Suprapubic skin (tissue), 4 donors: ENCODE measurements at regions not wholly inside any gene's neighbourhood (a gene's known extent, or its start where the extent isn't known, plus 50 kb on each side); places are given as distances from the start of the nearest gene placed in this dataset.

Experiments used
- DNase-seq, 2 donors: peaks; one replicate each; pipeline ENCODE4 v3.0.0-alpha.2; 2019; ENCODE audit warnings: low spot score in 2 of 2
- H3K27ac ChIP-seq: fragments of 200-600 bp; sonication (generic); one replicate; pipeline ENCODE4 v1.5.1; 2019
- H3K27me3 ChIP-seq: fragments of 200-600 bp; sonication (generic); one replicate; pipeline ENCODE4 v1.5.1; 2019
- H3K36me3 ChIP-seq: fragments of 200-600 bp; sonication (generic); one replicate; pipeline ENCODE4 v1.5.1; 2019
- H3K4me1 ChIP-seq: fragments of 200-600 bp; sonication (generic); one replicate; pipeline ENCODE4 v1.5.1; 2019
- H3K4me3 ChIP-seq: fragments of 200-600 bp; sonication (generic); one replicate; pipeline ENCODE4 v1.5.1; 2019; ENCODE audit warnings: mild to moderate bottlenecking
- H3K9me3 ChIP-seq: fragments of 200-600 bp; sonication (generic); one replicate; pipeline ENCODE4 v1.5.1; 2019
- CTCF ChIP-seq, 2 donors: fragments of 200-600 bp in 1 of 2; fragments of 450-650 bp in 1 of 2; sonication (generic) in 1 of 2; IDR thresholded peaks; one replicate each; pipeline ENCODE4 v1.5.1; 2016 to 2019; ENCODE audit warnings: antibody characterized with exemption in 2 of 2, mild to moderate bottlenecking in 1 of 2, moderate library complexity in 1 of 2
- EP300 ChIP-seq: sonication (generic); formaldehyde crosslinking; IDR thresholded peaks from one replicate; pipeline ENCODE4 v1.6.1; 2017; ENCODE audit warnings: antibody characterized with exemption
- POLR2A ChIP-seq, 2 donors: fragments of 450-650 bp; IDR thresholded peaks; one replicate each; pipeline ENCODE4 v1.6.1; 2017; ENCODE audit warnings: antibody characterized with exemption in 2 of 2, mild to moderate bottlenecking in 2 of 2, moderate library complexity in 2 of 2
- POLR2AphosphoS5 ChIP-seq, 3 donors: sonication (generic); formaldehyde crosslinking; IDR thresholded peaks; one replicate each; pipeline ENCODE4 v1.6.1; 2017; ENCODE audit warnings: antibody characterized with exemption in 3 of 3
- WGBS: methylation state at CpG from one replicate; pipeline ENCODE4 v1.1.5; 2018; 5-methylcytosine and 5-hydroxymethylcytosine counted together

- H3K27me3 ChIP-seq: no peaks in the 10 kb centered on the region
- no peaks in the 10 kb centered on the region for H3K4me1 ChIP-seq
- no peak overlapping the region for H3K4me3 ChIP-seq
- 84% methylated on average over 3 of the region's 3 CpGs for WGBS
- no peak for TF ChIP-seq POLR2AphosphoS5 (IDR thresholded peaks at IDR 0.05)
- H3K27ac ChIP-seq: no peak overlapping the region
- H3K9me3 ChIP-seq: no peaks in the 10 kb centered on the region
- no peak for DNase-seq
- H3K36me3 ChIP-seq: no peaks in the 10 kb centered on the region
These were observed 116.6 kb upstream of the PLEKHA5 start for GRCh38 chr12:19012965-19013364.

GRCh38 chr12:19014240-19014639, 115.3 kb upstream of the PLEKHA5 start:
- Histone ChIP-seq H3K9me3 (no peaks in the 10 kb centered on the region), H3K36me3 (no peaks in the 10 kb centered on the region), H3K4me1 (no peaks in the 10 kb centered on the region), H3K27me3 (no peaks in the 10 kb centered on the region), H3K4me3 (no peak overlapping the region), H3K27ac (no peak overlapping the region)
- TF ChIP-seq POLR2A (IDR thresholded peaks at IDR 0.05) (no peak), EP300 (no peak), POLR2AphosphoS5 (IDR thresholded peaks at IDR 0.05) (no peak), CTCF (IDR thresholded peaks at IDR 0.05) (no peak)
- WGBS: 27% methylated on average over 2 of the region's 2 CpGs
- no peak for DNase-seq

- no peak for DNase-seq
- WGBS: 82% methylated on average over 5 of the region's 5 CpGs
- Histone ChIP-seq H3K4me1 (no peaks in the 10 kb centered on the region), H3K36me3 (no peaks in the 10 kb centered on the region), H3K27me3 (no peaks in the 10 kb centered on the region), H3K4me3 (no peak overlapping the region), H3K9me3 (no peaks in the 10 kb centered on the region), H3K27ac (no peak overlapping the region)
- TF ChIP-seq EP300 (no peak), POLR2AphosphoS5 (IDR thresholded peaks at IDR 0.05) (no peak), CTCF (IDR thresholded peaks at IDR 0.05) (no peak), POLR2A (IDR thresholded peaks at IDR 0.05) (no peak)
These were observed 114.2 kb upstream of the PLEKHA5 start for GRCh38 chr12:19015285-19015684.

GRCh38 chr12:19018302-19018970, 111.1 kb upstream of the PLEKHA5 start:
- no peak for DNase-seq
- H3K36me3 ChIP-seq: no peaks in the 10 kb centered on the region
- no peak for TF ChIP-seq CTCF (IDR thresholded peaks at IDR 0.05)
- no peak for TF ChIP-seq POLR2A (IDR thresholded peaks at IDR 0.05)
- TF ChIP-seq POLR2AphosphoS5 (IDR thresholded peaks at IDR 0.05): no peak
- no peak for TF ChIP-seq EP300
- no peaks in the 10 kb centered on the region for H3K4me1 ChIP-seq
- no peak overlapping the region for H3K27ac ChIP-seq
- no peak overlapping the region for H3K4me3 ChIP-seq
- H3K27me3 ChIP-seq: no peaks in the 10 kb centered on the region
- no peaks in the 10 kb centered on the region for H3K9me3 ChIP-seq
- WGBS: 55% methylated on average over 1 of the region's 1 CpG

- no peaks in the 10 kb centered on the region for H3K27me3 ChIP-seq
- no peak overlapping the region for H3K27ac ChIP-seq
- H3K9me3 ChIP-seq: no peaks in the 10 kb centered on the region
- no peak overlapping the region for H3K4me3 ChIP-seq
- WGBS: 86% methylated on average over 4 of the region's 4 CpGs
- H3K4me1 ChIP-seq: no peaks in the 10 kb centered on the region
- no peak for DNase-seq
- no peak for TF ChIP-seq EP300
- TF ChIP-seq CTCF (IDR thresholded peaks at IDR 0.05): no peak
- no peak for TF ChIP-seq POLR2A (IDR thresholded peaks at IDR 0.05)
- TF ChIP-seq POLR2AphosphoS5 (IDR thresholded peaks at IDR 0.05): no peak
- H3K36me3 ChIP-seq: no peaks in the 10 kb centered on the region
These were observed 108.3 kb upstream of the PLEKHA5 start for GRCh38 chr12:19021240-19021639.

- no peak for TF ChIP-seq CTCF (IDR thresholded peaks at IDR 0.05)
- TF ChIP-seq EP300: no peak
- no peak for TF ChIP-seq POLR2A (IDR thresholded peaks at IDR 0.05)
- no peak for TF ChIP-seq POLR2AphosphoS5 (IDR thresholded peaks at IDR 0.05)
- DNase-seq: no peak
- Histone ChIP-seq H3K27me3 (no peaks in the 10 kb centered on the region), H3K4me3 (no peak overlapping the region), H3K36me3 (no peaks in the 10 kb centered on the region), H3K27ac (no peak overlapping the region), H3K4me1 (no peaks in the 10 kb centered on the region), H3K9me3 (no peaks in the 10 kb centered on the region)
- WGBS: 62% methylated on average over 1 of the region's 1 CpG
These were observed 107.9 kb upstream of the PLEKHA5 start for GRCh38 chr12:19021646-19022045.
